K562 (cell line): ENCODE measurements at regions not wholly inside any gene's neighbourhood (a gene's known extent, or its start where the extent isn't known, plus 50 kb on each side); places are given as distances from the start of the nearest gene placed in this dataset.

Experiments used
- ATAC-seq: fragments of 200-7000 bp; cut with Tn5 transposase; 3 replicates; pipeline ENCODE4 v1.9.1; 2020; ENCODE audit warnings: moderate library complexity
- BruUV-seq: library from RNA; stranded (reverse); fragments of 400-500 nt; replicated peaks from 2 replicates; lab custom pipeline; 2021; lab: Mats Ljungman, UMichigan
- CTCF ChIA-PET: fragments of 300-600 bp; formaldehyde crosslinking; extraction: SDS; loops from one replicate; lab custom pipeline; 2021; ENCODE audit warnings: low intra/inter-chr PET ratio; lab: Yijun Ruan, JAX
- POLR2A ChIA-PET: fragments of 300-600, 350-650 bp; sonication (Branson Sonifier 250); formaldehyde crosslinking; extraction: SDS; loops from one replicate; lab custom pipeline; 2021; ENCODE audit warnings: antibody characterized with exemption, inconsistent platforms; lab: Yijun Ruan, JAX
- DNase-seq, 4 experiments: peaks; one replicate each; pipeline versions ENCODE4 v3.0.0 to v3.0.0-alpha.2; 2011 to 2018; ENCODE audit warnings: low spot score in 3 of 4, mixed read lengths in 3 of 4; ENCODE audit errors: extremely low read depth in 1 of 4
- FAIRE-seq: peaks from 2 replicates; lab custom pipeline; 2011; peaks lifted over from hg19 to GRCh38; lab: Jason Lieb, UNC
- H2AFZ ChIP-seq: 2 replicates; pipeline ENCODE4 v1.6.0; 2011; ENCODE audit warnings: low read depth, low read length, control low read depth, inconsistent platforms
- H3K27ac ChIP-seq: fragments of 200-600 bp; 3 replicates; pipeline ENCODE4 v1.8.0; 2011; ENCODE audit warnings: low read depth, mild to moderate bottlenecking, control low read depth, inconsistent platforms, low read length, moderate library complexity, mixed read lengths; ENCODE audit errors: extremely low read depth
- H3K27me3 ChIP-seq, 2 experiments: fragments of 300-600 bp in 1 of 2; 2 replicates in 1 of 2; 3 replicates in 1 of 2; pipeline versions ENCODE4 v1.6.0 to v1.8.0; 2011; ENCODE audit warnings: inconsistent platforms in 2 of 2, low read length in 2 of 2, mild to moderate bottlenecking in 1 of 2, mixed read lengths in 1 of 2, moderate library complexity in 1 of 2; ENCODE audit not compliant: control insufficient read depth in 2 of 2, insufficient read depth in 2 of 2
- H3K36me3 ChIP-seq: fragments of 300-600 bp; 3 replicates; pipeline ENCODE4 v1.8.0; 2011; ENCODE audit warnings: mild to moderate bottlenecking, low read length, inconsistent platforms; ENCODE audit not compliant: control insufficient read depth, insufficient read depth
- H3K4me1 ChIP-seq, 2 experiments: fragments of 200-600 bp in 1 of 2; replicated peaks in 1 of 2; 2 replicates in 1 of 2; 3 replicates in 1 of 2; pipeline versions ENCODE4 v1.5.1 to v1.8.0; 2011; ENCODE audit warnings: inconsistent platforms in 2 of 2, low read length in 2 of 2, mild to moderate bottlenecking in 1 of 2, mixed read lengths in 1 of 2, moderate library complexity in 1 of 2; ENCODE audit not compliant: control insufficient read depth in 2 of 2, insufficient read depth in 2 of 2
- H3K4me2 ChIP-seq: 2 replicates; pipeline ENCODE4 v1.6.1; 2011; ENCODE audit warnings: low read length, control low read depth, inconsistent platforms, mixed read lengths; ENCODE audit not compliant: insufficient read depth
- H3K4me3 ChIP-seq: fragments of 200-600 bp; sonication (generic), shearing (Covaris generic); 2 replicates; pipeline ENCODE4 v1.5.1; 2016; ENCODE audit warnings: control low read depth, inconsistent platforms
- H3K79me2 ChIP-seq: fragments of 200-600 bp; 3 replicates; pipeline ENCODE4 v1.8.0; 2011; ENCODE audit warnings: low read length, inconsistent platforms; ENCODE audit not compliant: control insufficient read depth, insufficient read depth
- H3K9ac ChIP-seq, 2 experiments: 2 replicates each; pipeline versions ENCODE4 v1.6.0 to v1.6.1; 2011; ENCODE audit warnings: low read depth in 2 of 2, low read length in 2 of 2, control low read depth in 1 of 2, inconsistent platforms in 1 of 2, mild to moderate bottlenecking in 1 of 2, mixed read lengths in 1 of 2; ENCODE audit not compliant: insufficient read depth in 1 of 2
- H3K9me1 ChIP-seq: one replicate; pipeline ENCODE4 v1.6.0; 2011; ENCODE audit warnings: inconsistent platforms, mild to moderate bottlenecking, low read length, moderate library complexity; ENCODE audit not compliant: control insufficient read depth, insufficient read depth
- H3K9me3 ChIP-seq: replicated peaks from 2 replicates; pipeline ENCODE4 v1.5.1; 2011; ENCODE audit warnings: low read depth, low read length, inconsistent platforms; ENCODE audit not compliant: control insufficient read depth, insufficient read depth
- H4K20me1 ChIP-seq: replicated peaks from 2 replicates; pipeline ENCODE4 v1.6.1; 2011; ENCODE audit warnings: low read length, inconsistent platforms, mixed read lengths; ENCODE audit not compliant: control insufficient read depth, insufficient read depth
- CAMTA2 ChIP-seq: fragments of 250-450 bp; sonication (Bioruptor Pico); conservative IDR thresholded peaks from 2 replicates; pipeline ENCODE4 v1.5.1; 2022
- CBX2 ChIP-seq: fragments of 200-600 bp; sonication (generic); IDR thresholded peaks from one replicate; pipeline ENCODE4 v1.6.1; 2012; ENCODE audit warnings: mild to moderate bottlenecking, low read length, inconsistent platforms; ENCODE audit not compliant: insufficient read depth, poor library complexity, severe bottlenecking
- CHD2 ChIP-seq: IDR thresholded peaks from 2 replicates; pipeline ENCODE4 v1.6.1; 2011; ENCODE audit warnings: low read depth, low read length
- KAT7 ChIP-seq: sonication (generic); formaldehyde crosslinking; IDR thresholded peaks from 2 replicates; pipeline ENCODE4 v1.8.0; 2022; ENCODE audit warnings: missing genetic modification reagents, mild to moderate bottlenecking, borderline replicate concordance
- LCOR ChIP-seq: sonication (generic); formaldehyde crosslinking; IDR thresholded peaks from 2 replicates; pipeline ENCODE4 v1.8.0; 2022; ENCODE audit warnings: mild to moderate bottlenecking, missing genetic modification reagents
- MTA1 ChIP-seq: fragments of 450-650 bp; IDR thresholded peaks from 2 replicates; pipeline ENCODE4 v1.6.1; 2017; ENCODE audit warnings: borderline replicate concordance
- NCOA1 ChIP-seq: fragments of 450-650 bp; IDR thresholded peaks from 2 replicates; pipeline ENCODE4 v1.6.1; 2016; ENCODE audit warnings: low read depth
- PCBP2 ChIP-seq: fragments of 200-400 bp; formaldehyde crosslinking; IDR thresholded peaks from 2 replicates; pipeline ENCODE4 v1.6.1; 2018; ENCODE audit warnings: low read length, low read depth, mild to moderate bottlenecking, moderate library complexity; ENCODE audit not compliant: poor library complexity, severe bottlenecking
- RBFOX2 ChIP-seq: fragments of 200-400 bp; formaldehyde crosslinking; IDR thresholded peaks from 2 replicates; pipeline ENCODE4 v1.6.1; 2017; ENCODE audit warnings: low read depth, mild to moderate bottlenecking, low read length, moderate library complexity
- TRIM24 ChIP-seq, 2 experiments: fragments of 450-650 bp; IDR thresholded peaks; 2 replicates each; pipeline ENCODE4 v1.6.1; 2016
- U2AF2 ChIP-seq: fragments of 200-400 bp; formaldehyde crosslinking; optimal IDR thresholded peaks from 2 replicates; pipeline ENCODE3; 2017; ENCODE audit warnings: low read depth, mild to moderate bottlenecking, low read length
- ZNF184 ChIP-seq: sonication (generic); formaldehyde crosslinking; IDR thresholded peaks from 2 replicates; pipeline ENCODE4 v1.5.0; 2020; ENCODE audit warnings: missing genetic modification reagents
- ZNF695 ChIP-seq: fragments of 450-650 bp; formaldehyde crosslinking; IDR thresholded peaks from 2 replicates; pipeline ENCODE4 v1.4.0; 2020; ENCODE audit warnings: mild to moderate bottlenecking, moderate library complexity
- WGBS: fragments of 100-300 bp; shearing (Covaris generic); methylation state at CpG from one replicate; pipeline ENCODE4 v1.1.6; 2016; ENCODE audit warnings: low coverage, mixed read lengths; ENCODE audit not compliant: insufficient coverage; ENCODE audit errors: missing lambda C conversion rate; 5-methylcytosine and 5-hydroxymethylcytosine counted together
- in situ Hi-C: fragments of 300-500 bp; cut with MboI; formaldehyde crosslinking; loops from 4 replicates; pipeline ENCODE4 v1.15.0; 2018; ENCODE audit warnings: inconsistent platforms, mixed read lengths
- intact Hi-C: fragments of 100-400 bp; cut with micrococcal nuclease; formaldehyde crosslinking; loops from 2 replicates; pipeline ENCODE4 v1.14.2; 2022
- TF ChIP-seq, protein P1 (sequence below): sonication (generic); formaldehyde crosslinking; IDR thresholded peaks from 2 replicates; pipeline ENCODE4 v1.9.0; 2022; ENCODE audit warnings: mild to moderate bottlenecking, missing genetic modification reagents

DNA sequence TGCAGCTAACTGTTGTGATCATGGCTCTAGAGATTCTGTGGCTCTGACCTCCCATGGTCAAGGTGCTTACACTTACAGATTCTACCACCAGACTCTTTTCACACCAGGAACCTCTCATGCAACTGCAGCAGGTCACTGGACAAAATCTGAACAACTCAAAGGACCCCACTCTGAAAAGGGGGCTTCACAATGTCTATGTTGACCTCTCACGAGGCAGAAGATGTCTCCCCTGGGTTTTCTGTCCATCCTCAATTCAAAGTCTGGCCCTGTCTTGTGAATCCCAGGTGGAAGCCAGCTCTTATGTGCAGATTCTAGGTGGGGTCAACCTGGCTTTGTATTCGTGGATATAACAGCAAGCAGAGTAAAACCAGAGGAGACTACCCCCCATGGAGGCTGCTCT, 118.6 kb upstream of the ZNF479 start:
- FAIRE-seq (no peak), DNase-seq (no peak), ATAC-seq (no peak)
- no peak overlapping the region for H3K4me3 ChIP-seq
- H3K36me3 ChIP-seq = no peaks in the 10 kb centered on the region
- 0% methylated on average over 2 of the region's 2 CpGs for WGBS
- TF ChIP-seq, protein P1, sequence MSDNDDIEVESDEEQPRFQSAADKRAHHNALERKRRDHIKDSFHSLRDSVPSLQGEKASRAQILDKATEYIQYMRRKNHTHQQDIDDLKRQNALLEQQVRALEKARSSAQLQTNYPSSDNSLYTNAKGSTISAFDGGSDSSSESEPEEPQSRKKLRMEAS (CRISPR knock-in tag) = no peak
- no peak for TF ChIP-seq PCBP2
- intact Hi-C loops = no loop called here
- H3K27ac ChIP-seq = no peak overlapping the region
- no peaks in the 10 kb centered on the region for H3K9me1 ChIP-seq
- H3K9ac ChIP-seq = no peak overlapping the region
- in situ Hi-C loops = no loop called here
- ChIA-PET POLR2A (no interaction called here), CTCF (no interaction called here)
- H3K4me1 ChIP-seq = no peaks in the 10 kb centered on the region
- no TSS peak for BruUV-seq
- no peak overlapping the region for H2AFZ ChIP-seq
- no peaks in the 10 kb centered on the region for H3K27me3 ChIP-seq
- no peak overlapping the region for H3K4me2 ChIP-seq
- H3K79me2 ChIP-seq = no peaks in the 10 kb centered on the region
- H4K20me1 ChIP-seq = no peaks in the 10 kb centered on the region
- no peaks in the 10 kb centered on the region for H3K9me3 ChIP-seq

DNA sequence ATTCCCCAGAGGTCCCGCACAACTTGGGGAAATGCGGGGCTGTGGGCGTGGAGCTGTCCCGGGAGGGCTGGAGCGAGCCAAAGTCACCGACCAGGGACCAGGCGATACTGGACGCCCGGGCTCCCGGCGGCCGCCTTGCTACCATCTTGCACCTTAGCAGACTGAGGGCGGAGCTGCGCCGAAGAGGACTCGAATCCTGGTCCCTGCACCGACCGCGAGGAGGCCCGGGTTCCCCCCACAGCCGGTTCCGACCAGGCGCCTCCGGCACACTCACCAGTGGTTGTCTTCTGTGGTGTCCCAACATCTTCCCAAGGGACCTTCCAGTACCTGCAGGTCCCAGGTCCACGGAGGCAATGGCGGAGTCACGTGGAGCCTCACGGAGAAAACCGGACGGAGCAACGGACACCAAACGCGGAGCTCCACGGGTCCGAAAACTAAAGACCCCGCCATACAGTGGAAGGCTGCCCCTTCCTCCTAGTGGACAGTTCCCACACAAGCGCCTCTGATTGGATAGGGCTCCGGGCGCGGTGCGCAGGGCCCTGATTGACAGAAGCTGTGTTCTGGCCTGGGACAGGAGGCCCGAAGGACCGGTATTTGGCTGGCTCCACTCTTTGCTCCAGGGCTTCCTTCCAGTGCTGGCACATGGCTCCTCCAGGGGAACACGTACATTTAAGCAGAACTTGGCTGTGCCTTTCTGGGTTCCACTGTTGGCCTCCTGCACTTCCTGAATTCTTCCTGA, 124.6 kb upstream of the ZNF479 start:
- H3K4me3 ChIP-seq = no peak overlapping the region
- no peak overlapping the region for H3K9ac ChIP-seq
- no peak for FAIRE-seq
- H3K4me2 ChIP-seq = no peak overlapping the region
- ATAC-seq = no peak
- ChIA-PET POLR2A (interaction anchor here (0.6 kb wide), 1 partner anchor 1851 kb away, joined by 3 read pairs; no protein-coding TSS in a partner anchor), CTCF (interaction anchor here (0.7 kb wide), 1 partner anchor 1616 kb away, joined by 3 read pairs; no protein-coding TSS in a partner anchor)
- no peak overlapping the region for H3K27ac ChIP-seq
- H2AFZ ChIP-seq = no peak overlapping the region
- intact Hi-C loops = no loop called here
- H3K4me1 ChIP-seq = no peaks in the 10 kb centered on the region
- H3K79me2 ChIP-seq = no peaks in the 10 kb centered on the region
- no peaks in the 10 kb centered on the region for H4K20me1 ChIP-seq
- no peaks in the 10 kb centered on the region for H3K36me3 ChIP-seq
- TF ChIP-seq ZNF695 (no peak), NCOA1 (no peak), MTA1 (no peak), RBFOX2 (no peak), CAMTA2 (CRISPR knock-in tag) (no peak), LCOR (CRISPR knock-in tag) (no peak), TRIM24 (IDR thresholded peaks at IDR 0.05) (no peak), CBX2 (no peak), U2AF2 (no peak), ZNF184 (CRISPR knock-in tag) (no peak), KAT7 (CRISPR knock-in tag) (no peak), CHD2 (no peak)
- TF ChIP-seq, all 486 proteins: peak for 0
- Histone ChIP-seq H3K9me1 (no peaks in the 10 kb centered on the region), H3K27me3 (no peaks in the 10 kb centered on the region), H3K9me3 (no peaks in the 10 kb centered on the region)
- under 1% methylated on average over 31 of the region's 44 CpGs for WGBS
- in situ Hi-C loops = no loop called here
- DNase-seq = no peak
- no TSS peak for BruUV-seq
